HG03196 (cell line): ENCODE measurements at regions not wholly inside any gene's neighbourhood (a gene's known extent, or its start where the extent isn't known, plus 50 kb on each side); places are given as distances from the start of the nearest gene placed in this dataset.
"Not testable (repeated sequence)": the region's sequence is repeated elsewhere in the genome, so short reads cannot be mapped to it uniquely, and the experiment has no call there.

Experiments used
- ATAC-seq: cut with Tn5 transposase; IDR thresholded peaks from one replicate; pipeline ENCODE4 v1.9.1; 2021; ENCODE audit not compliant: unreplicated experiment

DNA sequence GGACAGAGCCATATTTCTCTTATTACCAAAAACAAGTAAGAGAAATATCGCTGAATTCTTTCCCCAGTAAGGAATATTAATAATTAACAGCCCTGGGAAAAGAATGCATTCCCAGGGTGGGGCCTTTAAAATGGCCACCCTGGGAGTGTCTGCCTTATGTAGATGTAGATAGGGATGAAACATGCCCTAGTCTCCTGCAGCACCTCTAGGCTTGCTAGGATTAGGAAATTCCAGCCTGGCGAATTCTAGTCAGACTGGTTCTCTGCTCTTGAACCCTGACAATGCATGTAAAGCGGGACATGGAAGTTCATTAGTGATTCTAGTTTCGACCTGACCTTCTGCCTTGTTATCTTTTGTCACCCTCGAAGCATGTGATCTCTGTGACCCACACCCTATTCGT lies 405.2 kb upstream of the MAP2 start:
- not testable (repeated sequence) for ATAC-seq

DNA sequence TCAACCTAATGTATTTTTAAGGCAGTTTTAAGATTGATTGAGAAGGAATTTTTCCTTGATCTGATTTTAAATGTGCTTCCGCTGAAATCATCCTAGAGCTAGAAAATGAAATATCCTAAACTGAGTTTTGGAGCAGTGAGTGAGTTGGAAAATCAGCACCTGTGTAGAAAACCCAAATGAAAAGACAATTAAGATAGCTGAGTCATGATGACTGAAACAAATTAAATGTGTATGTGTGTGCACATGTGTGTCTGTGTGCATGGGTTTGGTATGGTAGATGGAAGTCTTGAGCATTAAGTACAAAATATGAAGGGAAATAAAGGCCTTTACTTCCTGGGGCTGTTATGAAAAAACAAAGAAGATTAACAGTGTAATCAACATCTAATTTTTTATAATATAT lies 394.6 kb upstream of the MAP2 start:
- ATAC-seq, result no peak

DNA sequence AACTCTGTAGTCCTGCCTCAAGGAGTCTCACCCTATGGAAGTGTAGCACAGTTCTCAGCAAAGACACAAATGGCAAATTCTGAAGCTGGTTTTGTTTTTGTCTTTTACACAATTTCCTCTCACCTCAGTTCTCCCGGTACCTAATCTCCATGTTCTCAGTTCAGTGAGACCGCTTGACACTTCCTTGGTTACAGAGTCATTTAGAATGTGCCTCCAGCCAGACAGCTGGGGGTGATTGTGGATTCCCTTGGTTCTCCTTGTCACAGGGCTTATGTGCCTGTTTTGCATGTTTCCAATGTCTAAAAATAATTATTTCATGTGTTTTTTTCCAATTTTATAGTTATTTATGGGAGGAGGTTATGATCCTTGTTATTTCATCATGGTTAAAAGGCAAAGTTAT lies 379.5 kb upstream of the MAP2 start:
- no peak for ATAC-seq

DNA sequence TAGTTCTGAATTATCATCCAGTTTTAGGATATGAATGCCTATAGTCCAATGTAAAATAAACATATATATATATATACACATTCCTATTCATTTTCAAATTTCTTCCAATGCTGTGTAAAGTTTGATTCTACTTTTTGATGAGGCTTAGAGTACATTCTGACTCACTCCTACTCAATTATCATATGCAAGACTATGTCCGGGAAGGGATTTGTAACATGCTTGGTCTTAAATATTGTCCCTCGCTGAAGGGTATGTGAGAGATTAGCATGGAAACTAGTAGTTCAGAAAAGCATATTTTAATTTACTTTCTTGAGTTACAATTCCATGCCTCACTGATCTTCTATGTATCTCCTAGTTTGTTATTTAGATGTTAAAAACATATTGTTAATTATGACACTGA lies 377.7 kb upstream of the MAP2 start:
- ATAC-seq, result no peak

DNA sequence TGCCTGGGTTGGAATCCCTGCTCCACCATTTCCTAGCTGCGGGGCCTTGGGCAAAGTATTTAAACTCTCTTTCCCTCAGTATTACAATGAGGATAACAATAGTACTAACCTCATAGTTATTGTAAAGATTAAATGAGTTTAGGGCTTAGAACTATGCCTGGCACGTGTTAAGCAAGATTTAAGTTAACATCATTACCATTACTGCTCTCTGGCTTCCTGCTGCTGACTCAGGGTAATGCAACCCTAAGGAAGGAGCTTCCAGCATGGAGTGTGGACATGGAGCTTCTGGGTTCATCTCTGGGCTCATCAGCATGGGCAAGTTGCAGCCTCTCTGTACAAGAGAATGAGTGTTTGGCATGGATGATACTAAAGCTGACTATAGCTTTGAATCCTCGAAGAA lies 374.2 kb upstream of the MAP2 start:
- ATAC-seq, result no peak

DNA sequence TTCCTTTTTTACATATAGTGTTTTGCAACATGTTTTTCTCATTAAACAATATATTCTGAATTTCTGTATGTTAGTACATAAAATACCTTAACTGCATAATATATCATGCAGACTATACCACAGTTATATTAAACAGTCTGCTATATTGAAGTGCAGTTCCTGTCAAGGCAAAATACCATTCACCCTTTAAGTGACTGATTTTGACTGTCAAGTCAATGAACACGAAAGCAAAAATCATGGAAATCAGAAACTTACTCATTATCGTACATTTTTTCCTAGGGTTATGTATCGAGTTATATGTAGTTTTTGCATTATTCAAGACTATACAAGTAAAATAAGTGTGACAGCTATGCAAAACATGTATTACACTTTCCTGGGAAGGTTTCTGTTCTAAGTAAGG lies 361.6 kb upstream of the MAP2 start:
- ATAC-seq, result no peak

DNA sequence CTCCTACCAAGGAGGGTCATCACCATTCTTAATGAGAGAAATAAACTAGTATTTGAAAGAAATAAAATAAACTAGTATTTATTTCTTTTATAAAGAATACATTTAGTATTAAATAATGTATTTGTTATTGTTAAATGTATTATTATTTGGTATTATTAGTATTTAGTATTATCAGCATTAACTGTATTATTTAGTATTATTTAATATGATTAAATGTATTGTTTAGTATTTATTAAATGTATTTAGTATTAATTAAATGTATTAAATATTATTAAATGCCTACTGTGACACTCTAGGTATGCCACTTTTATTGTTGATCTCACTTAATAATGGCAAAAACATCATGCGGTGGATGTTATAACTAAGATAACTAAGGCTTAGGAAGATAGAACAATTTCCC lies 353.6 kb upstream of the MAP2 start:
- ATAC-seq, result no peak

DNA sequence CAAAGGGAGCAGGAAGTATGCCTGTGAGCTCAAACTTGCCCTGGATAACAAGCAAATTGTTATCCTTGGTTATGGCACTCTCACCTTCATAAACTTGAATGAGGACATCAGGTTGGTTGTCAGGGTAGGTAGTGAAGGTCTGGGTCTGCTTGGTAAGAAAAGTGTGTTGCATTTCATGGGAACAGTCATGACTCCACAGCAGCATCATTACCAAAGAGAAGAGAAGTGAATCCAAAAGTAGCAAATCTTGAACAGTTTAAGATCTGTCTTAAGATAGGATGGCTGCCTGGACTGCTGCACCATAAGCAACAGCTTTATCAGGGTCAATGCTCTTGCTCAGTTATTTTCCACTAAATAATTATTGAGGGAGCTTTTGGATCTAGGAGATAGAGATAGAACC lies 350.7 kb upstream of the MAP2 start:
- ATAC-seq, result no peak

DNA sequence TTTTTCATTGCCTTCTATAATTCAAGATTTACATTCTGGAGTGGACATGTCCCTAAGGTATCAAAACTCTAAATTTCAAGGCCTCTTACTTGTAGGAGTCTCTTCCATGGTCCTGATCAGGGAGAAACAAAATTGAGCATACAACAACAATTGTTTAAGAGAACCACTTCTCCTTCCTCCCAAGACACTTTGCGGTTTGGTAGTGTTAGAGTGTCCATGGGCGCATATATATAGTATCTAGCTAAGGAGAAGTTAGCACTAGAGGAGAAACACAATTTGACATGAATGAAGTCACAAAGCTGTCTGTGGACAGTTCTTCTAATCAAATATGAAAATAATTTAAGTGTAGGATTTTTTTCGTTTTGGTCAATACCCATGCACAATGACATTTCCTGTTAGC lies 349.1 kb upstream of the MAP2 start:
- ATAC-seq, result no peak

DNA sequence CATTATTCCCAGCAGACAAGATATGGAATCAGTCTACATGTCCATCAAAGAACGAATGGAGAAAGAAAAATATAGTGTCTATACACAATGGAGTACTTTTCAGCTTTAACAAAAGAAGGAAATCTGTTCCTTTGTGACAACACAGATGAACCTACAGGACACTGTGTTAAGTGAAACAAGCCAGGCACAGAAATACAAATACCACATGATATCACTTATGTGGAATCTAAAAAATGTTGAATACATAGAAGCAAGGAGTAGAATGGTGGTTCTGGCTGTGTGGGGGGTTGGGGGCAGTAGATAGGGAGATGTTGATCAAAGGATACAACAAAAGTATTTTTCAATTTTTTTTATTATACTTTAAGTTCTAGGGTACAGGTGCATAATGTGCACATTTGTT lies 347.7 kb upstream of the MAP2 start:
- ATAC-seq, result no peak

DNA sequence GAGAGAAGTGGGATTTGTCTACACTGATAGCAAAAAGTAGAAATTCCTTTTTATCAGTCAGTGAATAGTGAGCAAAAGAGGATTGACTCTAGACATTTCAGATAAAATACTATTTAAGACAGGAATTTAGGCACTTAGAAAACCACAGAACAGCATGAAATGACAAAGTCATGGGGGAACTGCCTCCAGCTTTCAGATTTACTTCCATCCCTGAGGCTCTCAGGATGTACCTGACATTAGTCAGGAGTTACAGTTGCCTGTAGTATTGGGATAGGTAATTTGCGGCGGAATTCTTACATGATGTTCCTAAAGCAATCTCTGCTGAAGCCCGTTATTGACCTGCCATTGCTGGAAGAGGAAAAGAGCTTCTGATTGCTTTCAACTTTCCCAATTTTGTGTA lies 337.1 kb upstream of the MAP2 start:
- no peak for ATAC-seq

DNA sequence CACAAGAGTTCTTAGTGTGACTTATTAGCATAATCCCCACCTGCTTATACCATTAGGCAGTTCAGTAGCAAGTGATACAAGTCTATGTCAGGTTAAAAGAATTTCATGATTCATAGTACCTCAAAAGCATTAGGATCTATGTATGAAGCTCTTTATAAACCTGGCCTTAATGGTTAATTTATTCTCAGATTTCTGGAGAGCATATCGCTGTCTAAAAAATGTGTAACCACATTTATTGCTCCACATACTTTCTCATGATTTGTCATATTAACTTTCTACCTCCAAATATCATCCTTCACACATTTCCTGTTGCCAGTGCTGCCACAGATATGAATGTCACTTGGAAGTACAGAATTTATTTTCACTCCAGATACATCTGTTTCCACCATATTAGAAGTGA lies 332.8 kb upstream of the MAP2 start:
- ATAC-seq, result no peak

DNA sequence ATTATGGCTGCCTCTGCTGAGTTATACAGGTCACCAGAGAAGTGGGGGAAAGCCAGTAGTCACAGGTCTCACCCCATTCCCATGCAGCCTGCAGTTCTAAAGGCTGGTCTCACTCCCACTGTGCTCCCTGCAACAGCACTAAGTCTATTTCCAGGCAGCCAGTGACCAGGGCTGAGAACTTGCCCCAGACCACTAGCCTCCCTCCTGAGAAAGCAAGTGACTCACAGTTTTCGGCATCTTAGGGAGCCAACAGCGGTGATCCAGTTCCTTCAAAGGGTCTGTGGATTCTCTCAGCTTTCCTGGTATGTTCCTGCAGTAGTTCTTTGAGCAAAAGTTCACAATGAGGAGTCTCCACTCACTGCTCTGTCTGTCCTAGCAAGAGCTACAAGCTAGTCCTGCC lies 329.6 kb upstream of the MAP2 start:
- ATAC-seq, result no peak

DNA sequence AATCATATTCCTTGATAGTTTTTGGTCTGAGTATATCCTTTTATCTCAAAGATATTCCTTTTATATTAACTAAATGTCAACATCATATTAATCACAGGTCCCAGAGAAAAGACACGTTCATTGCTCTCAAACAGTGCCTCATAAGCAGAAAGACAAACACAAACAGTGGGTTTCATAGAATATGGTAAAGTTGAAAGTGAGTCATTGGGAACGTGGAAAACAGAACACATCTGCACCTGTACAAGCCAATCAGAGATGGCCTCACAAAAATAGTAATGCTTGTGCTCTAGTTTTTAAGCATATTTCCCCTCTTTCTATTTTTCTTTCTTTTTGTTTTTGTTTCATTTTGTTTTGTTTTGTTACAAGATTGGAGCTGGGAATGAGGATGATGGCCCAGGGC lies 328.4 kb upstream of the MAP2 start:
- no peak for ATAC-seq

DNA sequence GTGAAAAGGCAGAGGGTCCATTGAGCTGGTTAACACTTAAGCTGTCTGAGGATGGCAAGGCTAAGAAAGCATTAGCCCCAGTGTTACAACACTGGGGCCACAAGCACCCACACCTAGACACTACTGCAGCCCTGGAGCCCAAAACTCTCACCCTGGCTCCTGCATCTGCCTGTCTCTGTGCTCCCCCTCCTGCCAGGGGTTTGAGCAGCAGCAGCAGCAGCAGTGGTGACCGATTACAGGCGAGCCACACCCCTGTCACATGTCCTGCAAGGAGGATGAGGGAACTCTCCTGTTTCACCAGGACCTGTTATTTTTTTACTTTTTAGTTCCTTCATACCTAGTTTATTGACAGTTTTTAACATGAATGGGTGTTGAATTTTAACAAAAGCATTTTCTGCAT lies 326.7 kb upstream of the MAP2 start:
- ATAC-seq, result no peak

DNA sequence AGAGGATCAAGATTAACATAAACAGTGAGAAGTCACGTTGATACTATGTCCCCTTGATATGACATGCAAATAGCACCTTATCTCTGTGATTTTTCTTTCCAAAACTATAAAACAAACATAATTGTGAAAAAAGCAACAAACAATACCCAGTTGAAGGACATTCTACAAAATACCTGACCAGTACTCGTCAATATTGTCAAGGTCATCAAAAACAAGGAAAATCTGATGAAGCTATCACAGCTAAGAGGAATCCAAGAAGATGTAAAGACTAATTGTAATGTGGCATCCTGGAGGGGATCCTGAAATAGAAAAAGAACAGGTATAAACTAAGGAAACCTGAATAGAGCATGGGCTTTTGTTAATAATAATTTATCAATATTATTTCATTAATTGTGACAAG lies 321.5 kb upstream of the MAP2 start:
- ATAC-seq, result no peak

DNA sequence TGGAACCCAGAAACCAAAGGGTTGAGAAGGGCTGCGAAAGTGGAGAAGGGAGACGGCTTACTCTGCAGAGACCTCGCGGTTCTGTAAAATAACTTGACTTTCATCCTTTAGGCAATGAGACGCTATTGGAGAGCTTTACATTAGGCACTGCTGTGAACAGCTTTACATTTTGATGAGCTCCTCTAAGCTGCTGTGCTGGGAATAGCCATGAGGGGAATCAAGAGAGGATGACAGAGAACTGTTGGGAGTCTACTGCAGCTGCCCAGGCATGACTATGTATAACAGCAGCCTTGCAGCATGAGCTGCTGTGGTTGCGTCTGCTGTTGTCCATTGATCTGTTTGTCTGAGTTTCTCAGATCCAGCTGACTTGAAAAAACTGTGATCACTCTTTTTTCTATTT lies 310.8 kb upstream of the MAP2 start:
- ATAC-seq, result no peak

DNA sequence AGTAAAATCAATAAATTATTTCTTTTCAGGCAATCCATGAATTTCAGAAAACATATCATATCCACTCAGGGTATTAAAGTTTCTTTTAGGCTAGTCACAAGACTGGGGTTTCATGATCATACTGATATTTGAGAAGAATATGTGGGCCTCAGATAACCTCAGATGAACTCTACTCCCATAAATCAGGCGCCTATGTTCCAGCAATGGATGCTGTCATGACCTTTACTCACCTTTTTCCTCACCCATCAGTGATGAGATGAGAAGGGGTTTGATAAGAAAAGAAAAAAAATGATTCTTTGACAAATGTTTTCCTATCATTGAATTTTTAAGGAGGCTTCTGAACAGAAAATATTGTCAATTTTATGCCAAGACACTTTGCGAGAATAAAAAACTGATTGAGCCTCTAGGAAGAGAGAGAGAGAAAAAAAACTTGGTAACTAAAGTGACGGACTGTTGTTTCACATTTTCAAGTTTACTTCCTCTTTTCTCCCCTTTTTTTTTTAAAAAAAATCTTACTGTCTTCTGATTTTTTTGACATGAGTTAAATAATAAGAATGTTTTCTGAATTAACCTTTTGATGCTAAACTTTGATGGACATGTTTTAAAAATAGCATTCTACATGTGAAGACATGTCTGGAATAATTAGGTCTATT lies 309.1 kb upstream of the MAP2 start:
- no peak for ATAC-seq

DNA sequence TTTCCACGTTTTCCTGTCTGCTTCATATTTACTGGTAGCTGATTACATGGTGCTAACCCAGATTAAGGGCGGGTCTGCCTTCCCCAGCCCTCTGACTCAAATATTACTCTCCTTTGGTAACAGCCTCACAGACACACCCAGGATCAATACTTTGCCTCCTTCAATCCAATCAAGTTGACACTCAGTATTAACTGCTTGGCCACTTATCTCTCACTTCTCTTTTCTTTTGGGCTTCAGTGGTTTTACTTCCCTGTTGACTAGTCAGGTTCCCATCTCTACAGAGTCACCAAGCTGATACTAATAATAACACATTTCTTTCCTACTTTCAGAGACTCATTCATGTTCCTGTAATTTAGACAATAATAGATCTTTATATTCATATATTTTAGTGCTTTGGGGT lies 302.2 kb upstream of the MAP2 start:
- ATAC-seq, result peak; percentile 87

DNA sequence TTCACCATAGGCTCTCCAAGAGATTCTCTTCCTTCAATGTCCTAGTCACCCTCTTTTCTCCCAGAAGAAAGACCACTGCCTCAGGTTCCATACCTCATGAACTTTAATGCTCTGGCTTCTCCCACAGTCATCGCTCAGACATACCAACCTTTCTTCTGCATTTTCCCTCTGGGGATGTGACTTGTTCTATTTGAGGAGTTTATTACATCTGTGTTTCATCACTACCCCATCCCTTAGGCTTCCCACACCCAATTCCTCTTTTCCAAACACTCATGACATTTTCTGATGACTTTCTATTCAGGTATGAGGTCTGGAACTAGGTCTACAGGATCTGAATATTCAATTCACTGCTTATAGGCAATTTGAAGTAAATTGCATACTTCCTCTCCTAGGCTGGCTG lies 298.6 kb upstream of the MAP2 start:
- no peak for ATAC-seq

DNA sequence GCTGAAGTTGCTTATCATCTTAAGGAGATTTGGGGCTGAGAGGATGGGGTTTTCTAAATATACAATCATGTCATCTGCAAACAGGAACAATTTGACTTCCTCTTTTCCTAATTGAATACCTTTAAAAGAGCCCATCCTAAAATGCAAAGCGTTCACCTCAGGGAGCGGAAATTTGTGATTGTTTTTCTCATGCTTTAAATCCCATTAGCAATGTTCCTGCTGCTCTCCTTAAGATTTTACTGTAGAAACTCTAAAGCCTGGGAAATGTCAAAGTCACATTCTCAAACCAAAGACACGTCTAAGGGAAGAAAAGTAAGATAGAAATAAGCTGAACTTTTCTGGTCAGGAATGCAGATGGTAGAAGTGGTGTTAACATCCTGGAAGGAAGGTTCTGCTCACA lies 285.8 kb upstream of the MAP2 start:
- ATAC-seq, result no peak

DNA sequence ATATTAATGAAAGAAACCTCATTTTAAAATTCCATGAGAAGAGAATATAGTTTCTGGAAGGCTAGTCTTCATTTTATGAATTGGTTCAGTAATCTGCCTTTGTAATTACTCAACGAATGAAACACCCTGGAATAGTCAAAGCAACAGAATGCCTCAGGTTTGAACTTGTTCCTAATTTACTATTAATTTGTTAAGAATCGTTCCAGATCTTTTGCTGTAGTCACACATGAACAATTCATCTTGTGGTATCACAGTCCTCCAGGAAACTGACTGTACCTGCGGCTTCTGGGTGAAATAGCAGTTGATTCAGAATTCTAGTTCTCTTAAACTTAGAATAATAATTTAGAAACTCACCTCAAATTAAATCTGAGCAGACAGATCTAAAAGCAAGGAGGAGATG lies 282.7 kb upstream of the MAP2 start:
- ATAC-seq, result no peak

DNA sequence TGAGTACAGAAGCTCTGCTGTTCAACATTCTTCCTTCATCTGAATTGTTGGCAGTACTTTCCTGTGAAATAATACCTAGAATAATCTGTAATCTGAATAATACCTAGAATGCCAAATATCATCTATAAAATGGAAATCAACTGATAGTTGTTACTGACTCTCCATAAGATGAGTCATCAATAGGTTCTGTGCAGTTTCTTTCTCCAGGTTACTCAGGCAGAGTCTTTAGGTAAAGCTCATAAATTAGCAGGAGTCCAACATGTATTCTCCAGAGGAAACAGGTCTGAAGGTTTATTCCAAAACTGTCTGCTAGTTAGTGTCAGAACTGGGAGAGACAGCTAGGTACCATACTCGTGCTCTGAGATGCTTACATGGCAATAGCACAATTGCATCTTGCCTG lies 282.0 kb upstream of the MAP2 start:
- ATAC-seq, result no peak

DNA sequence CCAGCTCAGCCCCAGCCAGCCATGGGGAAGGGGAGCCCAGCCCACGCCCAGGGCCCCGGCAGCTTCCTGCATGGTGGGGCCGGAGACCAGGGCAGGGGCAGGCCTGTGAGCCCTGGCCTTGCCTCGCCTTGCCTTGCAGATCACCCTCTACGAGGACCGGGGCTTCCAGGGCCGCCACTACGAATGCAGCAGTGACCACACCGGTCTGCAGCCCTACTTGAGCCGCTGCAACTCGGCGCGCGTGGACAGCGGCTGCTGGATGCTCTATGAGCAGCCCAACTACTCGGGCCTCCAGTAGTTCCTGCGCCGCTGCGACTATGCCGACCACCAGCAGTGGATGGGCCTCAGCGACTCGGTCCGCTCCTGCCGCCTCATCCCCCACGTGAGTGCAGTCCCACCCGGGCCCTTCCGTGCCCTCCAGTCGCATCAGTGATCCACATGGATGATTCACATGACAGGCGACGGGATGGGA lies 278.6 kb upstream of the MAP2 start:
- not testable (repeated sequence) for ATAC-seq
